ENCODE measurements at regions not wholly inside any gene's neighbourhood (a gene's known extent, or its start where the extent isn't known, plus 50 kb on each side); places are given as distances from the start of the nearest gene placed in this dataset.

- no peak for DNase-seq
These were observed 57.0 kb upstream of the EGLN3 start for GRCh38 chr14:34007902-34008301.

- DNase-seq, result no peak
These were observed 55.0 kb upstream of the EGLN3 start for GRCh38 chr14:34005901-34006300.

GRCh38 chr14:34004881-34005280 is 54.0 kb upstream of the EGLN3 start:
- DNase-seq, result no peak

- no peak for DNase-seq
These were observed 52.8 kb upstream of the EGLN3 start for GRCh38 chr14:34003691-34004090.

GRCh38 chr14:34003082-34003668 is 52.3 kb upstream of the EGLN3 start:
- DNase-seq, result no peak

Data from T-helper 9 cell (primary cell).